HG03025 (cell line): ENCODE measurements at regions not wholly inside any gene's neighbourhood (a gene's known extent, or its start where the extent isn't known, plus 50 kb on each side); places are given as distances from the start of the nearest gene placed in this dataset.
"Not testable (repeated sequence)": the region's sequence is repeated elsewhere in the genome, so short reads cannot be mapped to it uniquely, and the experiment has no call there.

Experiments used
- ATAC-seq: cut with Tn5 transposase; IDR thresholded peaks from one replicate; pipeline ENCODE4 v1.9.1; 2021; ENCODE audit warnings: mild to moderate bottlenecking, moderate library complexity; ENCODE audit not compliant: unreplicated experiment, low FRiP score

DNA sequence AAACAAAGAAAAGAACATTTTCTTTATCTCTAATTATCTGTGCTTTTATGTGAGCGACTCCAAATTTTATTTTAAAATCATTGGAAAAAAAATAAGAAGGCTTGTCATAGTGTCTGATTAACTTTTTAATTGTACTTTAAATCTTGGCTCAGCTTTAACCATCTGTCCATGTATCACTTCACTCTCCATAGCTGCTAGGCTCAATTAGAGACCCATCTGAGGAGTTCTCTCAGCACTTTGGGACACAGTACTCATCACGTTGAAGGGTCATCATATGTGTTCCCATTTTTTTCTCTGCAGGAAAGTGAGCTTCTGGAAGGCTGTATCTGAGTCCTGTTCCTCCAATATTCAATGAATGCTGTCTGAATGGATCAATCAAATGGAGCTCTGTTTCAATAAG lies 908.5 kb upstream of the ROBO1 start:
- no peak for ATAC-seq

DNA sequence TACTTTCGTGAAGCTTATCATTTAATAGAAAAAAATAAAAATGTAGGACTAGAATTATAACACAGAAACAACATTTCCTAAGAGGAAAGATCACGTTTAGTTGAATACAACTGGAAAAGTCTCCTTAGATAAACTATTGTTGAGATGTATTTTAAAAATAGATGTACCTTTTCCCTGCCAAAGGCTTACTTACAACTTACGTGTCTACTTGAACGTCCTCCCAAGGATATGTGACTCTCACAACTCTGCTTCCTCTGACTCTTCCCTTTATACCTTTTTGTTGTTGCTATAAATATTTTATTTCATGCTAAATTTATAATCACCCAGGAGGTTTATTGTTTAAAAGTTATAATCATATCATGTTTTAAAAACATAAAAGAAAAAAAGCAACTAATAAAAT lies 908.0 kb upstream of the ROBO1 start:
- no peak for ATAC-seq

DNA sequence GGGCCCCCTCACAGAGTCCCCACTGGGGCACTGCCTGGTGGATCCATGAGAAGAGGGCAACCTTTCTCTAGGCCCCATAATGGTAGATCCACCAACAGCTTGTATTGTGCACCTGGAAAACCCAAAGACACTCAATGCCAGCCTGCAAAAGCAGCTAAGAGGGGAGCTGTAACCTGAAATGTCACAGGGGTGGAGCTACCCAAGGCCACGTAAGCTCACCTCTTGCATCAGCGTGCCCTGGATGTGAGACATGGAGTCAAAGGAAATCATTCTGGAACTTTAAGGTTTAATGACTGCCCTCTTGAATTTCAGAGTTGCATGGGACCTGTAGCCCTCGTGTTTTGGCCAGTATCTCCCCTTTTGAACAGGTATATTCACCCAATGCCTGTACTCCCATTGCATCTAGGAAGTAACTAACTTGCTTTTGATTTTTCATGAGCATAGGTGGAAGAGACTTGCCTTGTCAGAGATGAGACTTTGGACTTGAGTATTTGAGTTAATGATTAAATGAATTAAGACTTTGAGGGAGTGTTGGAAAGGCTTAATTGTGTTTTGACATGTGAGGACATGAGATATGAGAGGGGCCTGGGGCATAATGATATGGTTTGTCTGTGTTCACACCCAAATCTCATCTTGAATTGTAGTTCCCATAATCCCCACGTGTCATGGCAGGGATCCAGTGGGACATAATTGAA lies 900.9 kb upstream of the ROBO1 start:
- no peak for ATAC-seq

DNA sequence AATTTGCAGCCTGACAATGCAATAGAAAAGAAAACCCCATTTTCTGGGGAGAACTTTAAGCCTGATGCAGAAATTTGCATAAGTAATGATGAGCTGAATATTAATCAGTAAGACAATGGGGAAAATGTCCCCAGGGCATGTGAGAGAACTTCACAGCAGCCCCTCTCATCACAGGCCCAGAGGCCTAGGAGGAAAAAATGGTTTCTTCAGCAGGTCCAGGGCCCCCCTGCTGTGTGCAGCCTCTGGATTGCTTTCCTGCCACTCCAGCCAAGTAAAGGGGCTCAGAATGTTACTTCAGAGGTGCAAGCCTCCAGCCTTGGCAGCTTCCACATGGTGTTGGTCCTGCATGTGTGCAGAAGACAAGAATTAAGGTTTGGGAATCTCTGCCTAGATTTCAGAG lies 900.3 kb upstream of the ROBO1 start:
- ATAC-seq, result no peak

DNA sequence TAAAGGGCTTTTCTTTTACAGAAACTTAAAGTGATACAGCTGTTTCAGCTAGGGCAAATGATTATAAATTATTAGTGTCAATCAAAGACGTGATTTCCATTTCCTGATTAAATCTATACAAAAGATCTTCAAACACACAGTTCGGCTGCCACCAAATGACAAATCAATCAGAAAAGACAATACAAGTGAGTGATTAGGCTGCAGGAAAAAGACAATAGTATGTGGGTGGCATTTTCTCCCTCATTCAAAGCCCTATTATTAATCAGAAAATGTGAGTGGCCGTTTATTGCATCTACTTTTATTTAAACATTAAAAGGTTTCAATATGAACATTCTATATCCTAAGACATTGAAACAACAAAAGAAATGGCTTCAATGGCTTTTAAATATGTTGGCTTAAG lies 895.6 kb upstream of the ROBO1 start:
- no peak for ATAC-seq

DNA sequence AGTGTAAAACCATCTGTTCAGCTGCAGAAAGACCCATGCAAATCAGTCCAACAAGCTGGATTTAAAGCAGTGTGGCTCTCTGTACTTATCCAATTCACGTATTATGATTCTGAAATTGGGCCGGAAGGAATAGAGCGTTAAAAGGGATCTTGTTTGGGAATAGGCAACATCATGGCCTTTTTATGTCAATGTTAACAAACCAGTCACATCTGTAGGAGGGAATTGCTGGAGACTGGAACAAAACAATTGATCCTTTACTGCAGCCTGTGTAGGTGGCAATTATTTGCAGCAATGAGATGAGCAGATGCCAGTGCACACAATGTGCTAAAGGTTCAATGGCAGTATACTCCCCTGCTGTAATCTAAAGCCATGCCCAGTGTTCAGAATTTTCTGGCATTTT lies 887.4 kb upstream of the ROBO1 start:
- ATAC-seq, result no peak

DNA sequence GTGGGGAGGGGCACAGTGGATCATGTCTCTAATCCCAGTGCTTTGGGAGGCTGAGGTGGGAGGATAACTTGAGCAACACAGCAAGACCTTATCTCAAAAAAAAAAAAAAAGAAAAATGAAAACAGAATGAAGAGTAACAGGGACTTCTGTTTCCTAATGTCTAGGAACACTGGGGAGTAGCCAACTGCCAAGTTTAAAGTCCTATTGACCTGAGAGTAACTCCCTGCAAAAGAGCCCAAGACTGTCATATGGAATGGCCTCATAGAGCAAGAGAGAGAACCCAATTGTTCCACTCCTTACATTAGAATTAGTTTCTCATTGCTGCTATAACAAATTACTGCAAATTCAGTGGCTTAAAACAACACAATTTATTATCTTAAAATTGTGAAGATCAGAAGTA lies 881.4 kb upstream of the ROBO1 start:
- no peak for ATAC-seq

DNA sequence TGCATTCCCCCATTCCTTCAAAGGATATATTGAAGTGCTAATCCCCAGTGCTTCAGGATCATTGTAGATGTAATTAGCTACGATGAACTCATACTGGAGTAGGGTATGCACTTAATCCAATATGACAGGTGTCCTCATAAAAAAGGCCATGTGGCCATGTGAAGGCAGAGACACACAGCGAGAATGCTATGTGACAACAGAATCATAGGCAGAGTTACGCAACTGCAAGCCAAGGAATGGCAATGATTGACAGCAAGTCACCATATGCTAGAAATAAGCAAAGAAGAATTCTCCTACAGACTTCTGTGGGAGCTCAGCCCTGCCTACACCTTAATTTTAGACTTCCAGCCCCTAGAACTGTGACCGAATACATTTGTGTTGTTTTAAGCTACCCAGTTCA lies 875.6 kb upstream of the ROBO1 start:
- ATAC-seq, result no peak

DNA sequence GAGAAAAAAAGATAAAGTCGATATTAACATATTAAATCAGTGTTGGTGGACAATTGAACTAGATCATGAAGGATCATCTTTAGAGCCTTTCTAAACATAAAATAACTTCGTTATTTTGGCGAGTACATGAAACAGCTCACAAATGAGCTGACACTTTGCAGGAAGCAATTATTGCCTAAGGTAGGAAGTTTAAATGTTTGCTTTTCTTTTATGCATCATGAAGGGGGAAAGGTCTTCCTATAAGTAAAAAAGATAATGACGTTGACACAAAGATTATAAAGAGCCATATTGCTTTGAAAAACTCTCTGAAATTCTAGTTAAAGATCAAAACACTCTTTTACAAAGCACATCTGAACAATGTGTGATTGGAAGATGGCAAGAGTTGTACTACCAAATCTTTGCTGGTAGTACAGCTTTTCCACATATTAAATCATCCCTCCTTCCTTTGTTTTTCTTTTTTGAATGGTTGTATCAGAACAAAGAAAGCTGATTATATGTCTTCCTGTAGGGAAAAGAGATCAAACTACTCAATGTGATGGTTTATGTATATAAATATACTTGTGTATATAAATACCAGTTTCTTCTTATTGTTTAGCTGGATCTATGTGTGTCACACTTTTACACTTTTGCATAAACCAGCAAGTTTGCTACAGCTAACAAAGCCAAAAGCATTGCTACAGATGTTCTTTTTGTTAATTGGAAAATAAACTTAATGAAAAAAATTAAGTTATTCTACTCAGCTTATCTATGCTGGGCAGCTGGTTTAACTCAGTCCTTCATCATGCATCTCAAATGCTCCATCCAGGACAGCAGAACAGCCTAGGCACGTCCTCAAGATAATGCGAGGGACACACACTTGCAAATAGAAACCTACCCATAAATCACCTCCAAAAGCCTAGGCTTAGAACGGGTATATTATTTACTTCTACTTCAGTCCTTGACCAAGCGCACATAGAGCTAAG lies 850.8 kb upstream of the ROBO1 start:
- no peak for ATAC-seq

DNA sequence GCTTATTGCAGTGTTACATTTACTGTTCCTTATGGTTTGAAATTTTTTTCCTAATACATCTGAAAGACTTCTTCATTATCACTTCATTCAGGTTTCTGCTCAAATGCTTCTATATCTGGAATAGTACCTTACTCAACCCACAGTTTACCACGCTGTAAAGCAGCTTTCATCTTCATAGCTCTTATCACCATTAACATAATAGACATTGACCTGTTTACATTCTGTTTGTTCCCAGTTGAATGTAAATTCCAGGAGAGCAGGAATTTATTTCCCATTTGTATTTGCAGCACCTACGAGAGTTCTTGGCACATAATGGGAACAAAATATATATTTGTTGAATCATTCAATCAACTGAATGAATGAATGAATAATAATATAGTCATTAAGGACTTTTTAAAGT lies 844.6 kb upstream of the ROBO1 start:
- no peak for ATAC-seq

DNA sequence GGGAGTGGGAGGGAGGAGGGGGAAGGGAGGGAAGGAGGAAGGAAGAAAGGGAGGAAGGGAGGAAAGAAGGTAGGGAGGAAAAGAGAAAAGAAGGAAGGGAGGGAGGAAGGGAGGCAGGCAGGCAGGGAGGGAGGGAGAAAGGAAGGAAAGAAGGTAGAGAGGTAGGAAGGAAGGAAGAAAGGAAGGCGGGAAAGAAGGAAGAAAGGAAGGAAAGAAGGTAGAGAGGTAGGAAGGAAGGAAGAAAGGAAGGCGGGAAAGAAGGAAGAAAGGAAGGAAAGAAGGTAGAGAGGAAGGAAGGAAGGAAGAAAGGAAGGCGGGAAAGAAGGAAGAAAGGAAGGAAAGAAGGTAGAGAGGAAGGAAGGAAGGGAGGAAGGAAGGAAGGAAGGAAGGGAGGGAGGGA lies 840.3 kb upstream of the ROBO1 start:
- not testable (repeated sequence) for ATAC-seq

DNA sequence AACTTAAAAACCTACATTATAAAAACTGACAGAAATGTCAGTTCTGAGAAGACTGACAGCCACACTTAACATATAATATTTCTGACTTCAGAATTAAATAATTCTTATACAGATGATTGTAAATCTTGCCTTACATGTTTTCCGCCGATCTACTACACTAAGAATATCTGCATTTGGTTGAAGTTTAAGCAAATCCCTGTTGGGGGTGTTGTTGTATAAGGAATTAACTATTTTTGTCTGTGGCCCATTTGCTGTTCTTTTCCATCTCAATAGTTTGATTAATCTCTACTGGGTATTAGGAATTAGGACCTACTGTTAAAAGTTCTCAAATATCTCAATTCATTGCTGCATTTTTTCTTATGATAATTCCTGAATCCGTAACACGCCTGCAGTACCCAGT lies 838.3 kb upstream of the ROBO1 start:
- no peak for ATAC-seq

DNA sequence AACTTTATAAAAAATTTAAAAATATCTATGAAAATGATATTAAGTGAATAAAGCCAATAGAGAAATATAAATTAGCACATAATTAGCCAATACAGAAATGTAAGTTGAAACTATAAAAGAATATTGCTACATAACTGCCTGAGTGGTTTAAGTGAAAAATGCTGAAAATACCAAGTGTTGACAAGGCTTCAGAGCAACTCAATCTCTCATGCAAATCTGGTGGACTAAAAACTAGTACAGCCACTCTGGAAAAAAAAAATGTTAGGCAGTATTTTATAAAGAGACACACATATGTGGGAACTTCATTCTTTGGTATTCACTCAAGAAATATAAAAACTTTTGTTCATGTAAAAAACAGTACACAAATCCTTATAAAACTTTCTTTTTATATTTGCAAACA lies 833.7 kb upstream of the ROBO1 start:
- no peak for ATAC-seq

DNA sequence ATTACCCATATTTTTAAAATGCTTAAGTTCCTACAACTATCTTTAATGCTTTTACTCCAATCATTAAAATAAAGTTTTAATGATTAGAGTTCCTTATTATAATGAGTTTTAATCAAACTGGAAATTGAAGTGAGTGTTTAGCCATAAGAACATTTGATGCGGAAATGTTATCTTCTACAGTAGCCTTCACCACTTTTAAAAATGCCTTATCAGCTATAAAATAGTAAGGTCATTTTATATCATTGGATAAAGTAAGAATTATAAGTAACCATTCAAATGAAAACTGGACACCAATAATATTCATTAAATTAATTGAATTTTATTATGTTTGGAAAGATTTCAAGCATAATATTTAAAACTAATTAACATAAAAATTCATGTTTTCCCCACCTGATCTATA lies 825.0 kb upstream of the ROBO1 start:
- no peak for ATAC-seq

DNA sequence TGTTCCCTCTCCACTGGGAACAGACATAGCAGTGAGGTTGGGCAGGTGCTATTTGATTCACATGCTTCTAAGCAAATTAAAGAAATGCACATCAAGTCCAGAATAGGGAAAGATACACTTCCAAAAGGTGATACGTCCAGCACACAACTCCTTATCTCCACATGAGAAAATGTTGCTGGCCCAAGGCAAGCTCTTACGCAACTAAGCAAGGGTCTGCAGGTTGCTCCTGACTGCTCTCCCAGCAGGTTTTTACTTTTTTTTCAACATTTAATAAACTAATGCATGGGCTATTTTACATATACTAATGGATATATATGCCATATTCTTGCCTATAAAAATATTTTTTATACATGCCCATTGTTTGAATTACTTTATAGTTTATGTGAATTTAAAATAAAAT lies 818.5 kb upstream of the ROBO1 start:
- no peak for ATAC-seq

DNA sequence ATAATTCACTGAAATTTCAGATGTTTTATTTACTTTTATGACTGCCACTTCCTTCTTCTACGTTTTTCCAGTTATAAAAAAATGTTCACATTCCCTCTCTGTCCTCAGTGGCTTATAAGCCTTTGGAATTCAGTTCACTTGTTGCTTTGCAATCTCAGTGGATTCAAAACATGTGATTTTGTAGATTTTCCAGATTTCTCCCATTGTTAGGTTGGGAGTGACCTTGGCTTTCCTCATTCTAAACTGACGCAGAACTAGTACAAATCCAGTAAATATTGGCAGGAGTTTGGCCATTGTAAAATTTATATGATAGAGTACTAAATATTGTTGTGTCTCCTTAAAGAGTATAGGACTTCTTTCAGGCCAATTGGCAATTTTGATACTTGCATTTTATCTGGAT lies 812.3 kb upstream of the ROBO1 start:
- ATAC-seq, result no peak

DNA sequence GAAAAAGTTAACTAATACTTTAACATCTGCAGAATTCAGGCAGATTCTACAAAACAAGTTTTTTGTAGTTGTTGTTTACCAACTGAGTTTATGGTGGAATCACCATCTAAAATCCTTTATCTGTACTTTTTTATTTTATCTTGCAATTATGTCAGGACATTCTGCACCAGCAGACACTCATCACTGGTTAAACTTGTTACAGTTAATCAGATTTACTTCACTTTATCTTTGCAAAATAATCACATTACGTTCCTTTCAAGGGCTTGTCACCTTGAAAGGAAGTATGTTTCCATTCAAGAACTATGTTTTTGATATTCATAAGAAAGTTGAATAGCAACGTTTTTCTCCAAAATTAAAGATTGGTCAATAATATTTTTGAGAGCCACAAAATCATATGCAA lies 796.6 kb upstream of the ROBO1 start:
- ATAC-seq, result no peak

DNA sequence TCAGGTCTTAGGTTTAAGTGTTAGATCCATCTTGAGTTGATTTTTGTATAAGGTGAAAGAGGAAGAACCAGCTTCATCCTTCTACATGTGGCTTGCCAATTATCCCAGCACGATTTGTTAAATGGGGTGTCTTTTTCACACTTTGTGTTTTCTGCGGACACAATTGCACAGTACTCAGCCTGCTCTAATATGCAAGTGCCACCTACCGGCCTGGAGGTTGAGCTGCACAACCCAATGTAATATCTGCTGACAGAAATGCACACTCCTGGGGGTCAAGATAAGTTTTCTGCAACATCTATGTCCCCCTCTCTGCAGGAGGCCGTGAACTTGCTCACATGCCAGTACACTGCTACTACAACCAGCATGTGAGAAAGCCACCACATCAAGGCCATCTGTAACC lies 791.9 kb upstream of the ROBO1 start:
- ATAC-seq, result no peak

DNA sequence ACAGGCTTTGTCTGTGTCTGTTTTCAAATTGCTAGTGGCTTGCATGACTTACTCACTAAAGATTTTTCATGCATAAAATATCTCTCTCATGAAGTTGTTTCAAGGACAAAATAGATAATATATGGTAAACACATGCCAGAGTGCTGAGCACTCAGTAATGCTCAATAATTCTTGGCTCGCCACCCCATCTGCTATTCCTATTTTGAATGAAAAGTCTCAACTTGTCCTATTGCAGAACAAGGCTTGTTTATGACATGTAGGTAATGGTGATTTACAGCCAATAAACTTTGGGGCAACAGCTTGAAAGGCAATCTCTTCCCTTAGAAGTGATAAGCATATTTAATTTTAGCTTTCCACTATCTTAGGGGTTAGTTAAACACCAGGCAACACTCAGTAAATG lies 789.0 kb upstream of the ROBO1 start:
- no peak for ATAC-seq

DNA sequence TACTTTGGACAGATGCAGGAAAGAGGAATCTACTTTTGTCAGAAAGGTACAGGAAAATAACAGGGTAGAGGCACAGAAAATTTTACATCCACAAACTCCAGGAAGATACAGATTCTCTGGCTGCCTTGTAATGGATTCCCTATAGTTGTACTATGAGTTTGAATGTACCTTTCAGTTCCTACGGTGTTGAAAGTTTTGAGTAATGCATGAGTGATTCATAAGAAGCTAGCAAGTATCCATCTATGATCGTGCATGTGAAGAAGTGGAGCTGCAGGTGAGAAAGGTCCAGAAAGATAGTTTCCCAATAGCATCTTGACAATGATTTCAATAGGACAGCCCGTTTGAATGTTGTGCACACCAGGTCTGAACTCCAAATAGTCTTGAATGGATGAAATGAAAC lies 786.5 kb upstream of the ROBO1 start:
- ATAC-seq, result no peak

DNA sequence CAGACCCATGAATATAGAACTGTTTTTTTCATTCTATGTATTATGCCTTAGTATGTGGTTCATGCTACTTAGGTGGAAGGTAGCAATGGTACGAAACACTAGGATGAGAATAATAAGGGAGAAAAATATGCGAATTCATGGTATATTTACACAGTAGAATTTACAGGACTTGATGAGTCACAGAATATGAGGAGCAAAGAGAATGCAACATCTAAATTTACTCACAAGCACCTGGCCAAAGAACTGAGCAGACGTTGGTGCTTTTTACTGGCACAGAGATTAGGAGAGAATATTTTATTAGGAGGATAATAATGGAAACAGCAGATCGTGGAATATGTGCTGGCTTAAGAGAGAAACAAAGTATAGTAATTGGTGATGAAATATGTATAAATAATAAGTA lies 785.4 kb upstream of the ROBO1 start:
- no peak for ATAC-seq

DNA sequence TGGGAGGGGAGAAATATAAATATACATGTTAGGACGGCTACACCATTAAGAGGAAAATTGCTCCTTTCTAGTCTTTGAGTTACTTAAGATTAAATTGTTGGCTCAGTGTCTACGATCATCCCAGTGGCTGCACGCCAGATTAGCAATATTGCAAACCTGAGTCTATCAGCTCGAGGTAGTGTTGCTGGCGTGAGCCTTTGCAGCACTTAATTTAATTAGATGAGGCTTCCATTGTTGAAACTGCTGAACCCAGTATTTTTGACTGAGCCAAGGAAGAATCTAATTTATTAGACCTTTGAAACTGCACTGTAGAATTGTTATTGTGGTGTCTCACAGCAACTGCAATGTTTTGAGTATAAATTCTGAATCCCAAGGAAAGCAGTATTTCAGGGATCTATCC lies 782.4 kb upstream of the ROBO1 start:
- ATAC-seq, result no peak
